ENCODE measurements at regions not wholly inside any gene's neighbourhood (a gene's known extent, or its start where the extent isn't known, plus 50 kb on each side); places are given as distances from the start of the nearest gene placed in this dataset.
"Not testable (repeated sequence)": the region's sequence is repeated elsewhere in the genome, so short reads cannot be mapped to it uniquely, and the experiment has no call there.

DNA sequence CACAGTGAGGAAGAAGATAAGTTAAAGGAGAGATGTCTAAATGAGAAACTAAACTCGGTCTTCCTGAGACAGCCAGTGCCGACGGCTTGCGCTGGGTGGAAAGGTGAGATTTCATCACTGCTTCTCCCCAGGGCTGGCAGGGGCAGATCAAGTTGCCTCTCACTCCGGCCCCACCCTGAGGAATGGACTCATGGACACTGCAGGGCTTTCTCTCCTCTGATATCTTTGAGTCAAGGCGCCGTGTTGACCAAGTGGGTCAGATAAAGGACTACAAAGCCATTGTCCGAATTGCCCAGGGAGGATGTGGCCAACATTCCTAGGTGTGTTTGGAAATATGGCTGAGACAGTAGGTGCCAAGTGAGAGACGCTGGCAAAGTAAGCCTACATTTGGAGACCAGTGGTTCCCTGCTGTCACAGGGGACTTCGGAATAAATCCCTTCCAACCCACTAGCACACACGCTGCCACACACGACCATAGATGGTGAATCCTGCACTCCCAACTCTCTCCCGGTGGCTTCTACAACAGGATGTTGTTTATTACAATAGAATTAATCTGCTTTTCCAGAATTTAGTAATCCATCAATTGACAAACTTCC, 156.5 kb upstream of the TSC22D1 start:
- TF ChIP-seq, protein P1, sequence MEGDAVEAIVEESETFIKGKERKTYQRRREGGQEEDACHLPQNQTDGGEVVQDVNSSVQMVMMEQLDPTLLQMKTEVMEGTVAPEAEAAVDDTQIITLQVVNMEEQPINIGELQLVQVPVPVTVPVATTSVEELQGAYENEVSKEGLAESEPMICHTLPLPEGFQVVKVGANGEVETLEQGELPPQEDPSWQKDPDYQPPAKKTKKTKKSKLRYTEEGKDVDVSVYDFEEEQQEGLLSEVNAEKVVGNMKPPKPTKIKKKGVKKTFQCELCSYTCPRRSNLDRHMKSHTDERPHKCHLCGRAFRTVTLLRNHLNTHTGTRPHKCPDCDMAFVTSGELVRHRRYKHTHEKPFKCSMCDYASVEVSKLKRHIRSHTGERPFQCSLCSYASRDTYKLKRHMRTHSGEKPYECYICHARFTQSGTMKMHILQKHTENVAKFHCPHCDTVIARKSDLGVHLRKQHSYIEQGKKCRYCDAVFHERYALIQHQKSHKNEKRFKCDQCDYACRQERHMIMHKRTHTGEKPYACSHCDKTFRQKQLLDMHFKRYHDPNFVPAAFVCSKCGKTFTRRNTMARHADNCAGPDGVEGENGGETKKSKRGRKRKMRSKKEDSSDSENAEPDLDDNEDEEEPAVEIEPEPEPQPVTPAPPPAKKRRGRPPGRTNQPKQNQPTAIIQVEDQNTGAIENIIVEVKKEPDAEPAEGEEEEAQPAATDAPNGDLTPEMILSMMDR (IDR thresholded peaks at IDR 0.05; ENCODE audit: low read depth, low read length, missing control alignments) = no peak
- no peak for DNase-seq (ENCODE audit: low read depth)
- in situ Hi-C loops (cut with HindIII; ENCODE audit: low sequenced_read_pairs) = loop anchor here (10.0 kb wide), 1 partner anchor 82 kb away; no protein-coding TSS in a partner anchor
- H3K4me3 ChIP-seq (ENCODE audit: low read depth, low read length) = no peak overlapping the region

DNA sequence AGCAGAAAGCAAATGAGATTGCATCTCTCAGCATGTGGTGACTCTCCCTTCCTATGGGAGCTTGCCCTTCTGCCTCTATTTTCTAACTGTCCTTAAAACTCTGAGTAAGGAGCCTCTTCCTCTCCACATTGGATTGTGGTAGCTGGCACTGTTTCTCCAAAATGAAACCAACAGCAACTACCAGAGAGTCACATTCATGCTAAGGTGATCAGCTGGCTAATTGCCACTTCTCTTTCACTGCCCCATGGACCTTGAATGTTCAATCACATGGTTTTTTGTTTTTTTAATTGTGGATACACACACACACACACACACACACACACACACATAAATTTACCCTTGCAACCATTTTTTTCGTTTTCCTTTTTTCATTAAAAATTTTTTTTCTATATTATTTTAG, 154.7 kb upstream of the TSC22D1 start:
- no peak for DNase-seq (ENCODE audit: low read depth)
- no peak overlapping the region for H3K4me3 ChIP-seq (ENCODE audit: low read depth, low read length)
- in situ Hi-C loops (cut with HindIII; ENCODE audit: low sequenced_read_pairs) = loop anchor here (10.0 kb wide), 1 partner anchor 84 kb away; no protein-coding TSS in a partner anchor
- TF ChIP-seq, protein P1 (IDR thresholded peaks at IDR 0.05; ENCODE audit: low read depth, low read length, missing control alignments) = no peak

DNA sequence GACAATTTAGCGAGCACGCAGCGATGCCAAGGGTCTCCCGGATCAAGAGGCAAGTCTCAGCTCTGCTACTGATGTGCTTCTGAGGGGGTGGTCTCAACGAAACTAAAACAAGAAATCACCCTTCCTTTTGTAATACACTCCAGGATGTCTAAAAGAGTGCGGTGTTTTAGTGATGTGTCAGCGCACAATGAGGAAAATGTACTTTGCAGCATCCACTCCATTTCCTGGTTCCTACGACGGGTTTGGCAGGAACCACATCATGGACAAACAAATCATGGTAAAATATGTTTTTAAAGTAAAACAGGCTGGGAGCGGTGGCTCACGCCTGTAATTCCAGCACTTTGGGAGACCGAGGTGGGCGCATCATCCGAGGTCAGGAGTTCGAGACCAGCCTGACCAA, 154.0 kb upstream of the TSC22D1 start:
- no peak overlapping the region for H3K4me3 ChIP-seq (ENCODE audit: low read depth, low read length)
- TF ChIP-seq, protein P1 (IDR thresholded peaks at IDR 0.05; ENCODE audit: low read depth, low read length, missing control alignments) = no peak
- in situ Hi-C loops (cut with HindIII; ENCODE audit: low sequenced_read_pairs) = loop anchor here (10.0 kb wide), 1 partner anchor 85 kb away; no protein-coding TSS in a partner anchor
- no peak for DNase-seq (ENCODE audit: low read depth)

DNA sequence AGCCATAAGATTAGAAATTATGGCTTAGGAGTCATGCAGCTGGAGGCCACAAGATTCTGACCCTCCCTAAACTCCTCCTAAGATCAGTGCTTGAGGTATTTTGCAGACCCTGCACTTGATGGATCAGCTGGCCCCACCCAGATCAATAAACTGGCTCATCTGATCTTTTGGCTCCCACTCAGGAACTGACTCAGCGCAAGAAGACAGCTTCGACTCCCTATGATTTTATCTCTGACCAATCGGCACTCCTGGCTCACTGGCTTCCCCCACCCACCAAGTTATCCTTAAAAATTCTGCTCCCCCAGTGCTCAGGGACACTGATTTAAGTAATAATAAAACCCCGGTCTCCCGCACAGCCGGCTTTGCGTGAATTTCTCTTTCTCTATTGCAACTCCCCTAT, 151.5 kb upstream of the TSC22D1 start:
- H3K4me3 ChIP-seq (ENCODE audit: low read depth, low read length); in situ Hi-C loops (cut with HindIII; ENCODE audit: low sequenced_read_pairs); DNase-seq (ENCODE audit: low read depth): not testable (repeated sequence)

DNA sequence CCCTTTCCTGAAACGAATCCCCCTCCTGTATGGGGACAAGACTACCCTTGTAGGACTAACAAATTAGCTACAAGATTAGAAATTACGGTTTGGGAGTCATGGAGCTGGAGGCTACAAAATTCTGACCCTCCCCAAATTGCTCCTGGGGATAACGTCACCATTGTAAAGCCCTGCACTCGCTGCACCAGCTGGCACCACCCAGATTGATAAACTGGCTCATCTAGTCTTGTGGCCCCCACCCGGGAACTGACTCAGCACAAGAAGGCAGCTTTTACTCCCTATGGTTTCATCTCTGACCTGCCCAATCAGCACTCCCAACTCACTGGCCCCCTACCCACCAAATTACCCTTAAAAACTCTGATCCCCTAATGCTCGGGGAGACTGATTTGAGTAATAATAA, 150.6 kb upstream of the TSC22D1 start:
- TF ChIP-seq, protein P1 (IDR thresholded peaks at IDR 0.05; ENCODE audit: low read depth, low read length, missing control alignments) = no peak
- in situ Hi-C loops (cut with HindIII; ENCODE audit: low sequenced_read_pairs) = no loop called here
- H3K4me3 ChIP-seq (ENCODE audit: low read depth, low read length) = no peak overlapping the region
- no peak for DNase-seq (ENCODE audit: low read depth)

DNA sequence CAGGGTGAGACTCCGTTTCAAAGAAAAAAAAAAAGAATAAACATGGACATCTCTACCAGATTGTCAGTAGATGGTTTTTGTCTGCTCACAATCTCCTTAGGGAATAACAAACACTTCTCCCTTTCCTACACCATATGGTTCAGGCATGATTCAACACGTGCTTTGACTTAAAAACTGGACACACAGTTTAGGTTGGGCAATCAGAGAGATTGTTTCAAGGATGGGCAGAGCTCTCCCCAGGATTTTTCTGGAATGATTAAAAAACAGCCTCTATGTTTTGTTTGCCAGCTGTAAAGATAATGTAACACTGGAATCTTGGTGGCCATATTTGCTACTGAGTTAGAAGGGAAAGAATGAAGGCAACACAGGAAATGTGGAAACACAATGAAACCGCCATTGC, 150.1 kb upstream of the TSC22D1 start:
- no peak for DNase-seq (ENCODE audit: low read depth)
- no peak overlapping the region for H3K4me3 ChIP-seq (ENCODE audit: low read depth, low read length)
- in situ Hi-C loops (cut with HindIII; ENCODE audit: low sequenced_read_pairs) = no loop called here
- TF ChIP-seq, protein P1 (IDR thresholded peaks at IDR 0.05; ENCODE audit: low read depth, low read length, missing control alignments) = no peak

DNA sequence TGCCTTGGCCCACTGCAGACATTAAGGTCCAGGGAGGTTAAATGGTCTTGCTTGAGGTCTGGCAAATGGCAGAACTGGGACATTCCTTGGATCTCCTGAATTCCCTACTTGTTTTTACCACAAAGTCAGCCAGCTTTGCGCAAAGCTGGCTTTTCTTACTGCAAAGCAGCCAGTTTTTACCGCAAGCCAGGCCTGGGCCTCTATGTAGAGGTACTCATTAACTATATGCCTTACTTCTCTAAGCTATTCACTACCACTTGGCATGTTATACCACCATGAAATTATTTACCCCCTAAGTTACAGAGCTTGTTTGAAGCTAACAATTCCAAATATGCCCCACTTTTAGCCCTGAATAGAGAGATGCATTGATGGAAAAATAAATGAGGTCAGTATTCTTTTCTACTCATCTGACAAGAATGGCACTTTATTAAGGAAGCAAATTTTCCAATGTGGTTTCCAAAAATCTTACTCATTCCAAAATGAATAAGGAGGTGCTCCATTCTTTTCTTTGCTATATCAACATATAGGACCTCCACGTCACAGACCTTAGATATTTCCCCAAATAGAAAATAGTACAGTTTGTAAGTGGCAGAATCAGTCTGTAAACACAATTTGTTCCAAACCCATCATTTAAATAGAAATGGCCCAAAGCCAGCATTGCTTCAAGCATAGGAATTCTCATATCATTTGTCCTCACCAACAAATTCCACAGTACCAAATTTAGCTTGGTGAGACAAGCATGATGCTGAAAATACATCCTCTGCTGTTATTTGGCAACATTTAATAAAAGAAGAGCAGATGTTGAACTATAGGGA, 143.9 kb upstream of the TSC22D1 start:
- in situ Hi-C loops (cut with HindIII; ENCODE audit: low sequenced_read_pairs) = loop anchor here (10.0 kb wide), 1 partner anchor 145 kb away; the partner anchor contains the start of gene TSC22D1
- no peak overlapping the region for H3K4me3 ChIP-seq (ENCODE audit: low read depth, low read length)
- TF ChIP-seq, protein P1 (IDR thresholded peaks at IDR 0.05; ENCODE audit: low read depth, low read length, missing control alignments) = no peak
- DNase-seq (ENCODE audit: low read depth) = peak; percentile 96

Data from astrocyte of the cerebellum (primary cell).